Heart right ventricle (tissue), 16 donors: ENCODE measurements at regions not wholly inside any gene's neighbourhood (a gene's known extent, or its start where the extent isn't known, plus 50 kb on each side); places are given as distances from the start of the nearest gene placed in this dataset.

Experiments used
- ATAC-seq, 8 donors: fragments of 200-7000 bp; cut with Tn5 transposase; one replicate each; pipeline ENCODE4 v1.9.1; 2020; ENCODE audit warnings: mild to moderate bottlenecking in 8 of 8, moderate library complexity in 8 of 8, moderate number of reproducible peaks in 1 of 8
- DNase-seq, 2 donors: peaks; one replicate each; pipeline ENCODE4 v3.0.0-alpha.2; 2020
- H3K27ac ChIP-seq, 10 donors: fragments of 200-600 bp; sonication (generic) in 2 of 10; one replicate each; pipeline versions ENCODE4 v1.5.0 to v1.8.0; 2020 to 2022; ENCODE audit warnings: mild to moderate bottlenecking in 3 of 10
- H3K27me3 ChIP-seq, 7 donors: fragments of 200-600 bp; one replicate each; pipeline ENCODE4 v1.8.0; 2021 to 2022; ENCODE audit warnings: mild to moderate bottlenecking in 2 of 7
- H3K36me3 ChIP-seq, 9 donors: fragments of 200-600 bp; sonication (generic) in 1 of 9; one replicate each; pipeline versions ENCODE4 v1.5.0 to v1.8.0; 2020 to 2022; ENCODE audit warnings: mild to moderate bottlenecking in 2 of 9
- H3K4me1 ChIP-seq, 9 donors: fragments of 200-600 bp; sonication (generic) in 1 of 9; one replicate each; pipeline versions ENCODE4 v1.5.0 to v1.8.0; 2020 to 2022; ENCODE audit warnings: mild to moderate bottlenecking in 4 of 9
- H3K4me3 ChIP-seq, 10 donors: fragments of 200-600 bp; sonication (generic) in 2 of 10; one replicate each; pipeline versions ENCODE4 v1.5.0 to v1.8.0; 2020 to 2022; ENCODE audit warnings: mild to moderate bottlenecking in 7 of 10, moderate library complexity in 2 of 10
- H3K9me3 ChIP-seq, 11 donors: fragments of 200-600 bp in 10 of 11; sonication (generic) in 2 of 11; one replicate each; pipeline versions ENCODE4 v1.5.0 to v1.8.0; 2013 to 2022; ENCODE audit warnings: mild to moderate bottlenecking in 2 of 11, control low read depth in 1 of 11, moderate library complexity in 1 of 11
- WGBS, 2 donors: extraction: QIAGEN DNeasy Blood & Tissue Kit; methylation state at CpG; one replicate each; pipeline ENCODE4 v1.1.7; 2013; ENCODE audit warnings: inconsistent platforms in 1 of 2; 5-methylcytosine and 5-hydroxymethylcytosine counted together
- intact Hi-C, 10 donors: fragments of 100-400 bp; cut with DNase I; formaldehyde crosslinking; loops; one replicate each; pipeline versions ENCODE4 v1.11.1 to v1.14.2; 2022
- TF ChIP-seq, protein P1 (sequence below), 9 donors: fragments of 200-600 bp; sonication (generic) in 2 of 9; IDR thresholded peaks; one replicate each; pipeline versions ENCODE4 v1.5.0 to v1.8.0; 2021 to 2022; ENCODE audit warnings: antibody characterized with exemption in 9 of 9, mild to moderate bottlenecking in 5 of 9, moderate library complexity in 1 of 9
- donor health status: Arrhythmogenic right ventricular cardiomyopathy.
- donor health status: ischemic (EF 13 %, LVEDD 7.1; RV severe dilation, severe dysfunction).
- donor health status: healthy with polysubstance abuse.
- donor health status: DM: no; HTN: yes; CAD: no.
- donor health status: DM: no; HTN: no; CAD: no.
- donor health status: ischemic (EF 25% LVEDD 6.9; RV normal size, moderate dysfunction).
- donor health status: ischemic (EF 25% LVEDD 5.7; RV mildly dilated, moderate dysfunction).
- donor health status: healthy.
- donor health status: DM: yes; HTN: yes; CAD: no.
- donor health status: Ischemic cardiomyopathy.
- donor health status: ischemic (EF 35%, LVEDD 5.7; RV mildly dilated, moderate dysfunction).
- donor health status: nonischemic (EF 11% LVEDD 7.7; RV severe dilation, severe dysfunction).
- donor health status: DM: yes; HTN: yes; CAD: no.
- donor health status: PGD.
- donor health status: ischemic (EF 29% LVEDD 5.4; RV normal size, mild dysfunction).
- donor health status: nonischemic (EF 23%, LVEDD 6.1; RV moderate dilation, normal function).

DNA sequence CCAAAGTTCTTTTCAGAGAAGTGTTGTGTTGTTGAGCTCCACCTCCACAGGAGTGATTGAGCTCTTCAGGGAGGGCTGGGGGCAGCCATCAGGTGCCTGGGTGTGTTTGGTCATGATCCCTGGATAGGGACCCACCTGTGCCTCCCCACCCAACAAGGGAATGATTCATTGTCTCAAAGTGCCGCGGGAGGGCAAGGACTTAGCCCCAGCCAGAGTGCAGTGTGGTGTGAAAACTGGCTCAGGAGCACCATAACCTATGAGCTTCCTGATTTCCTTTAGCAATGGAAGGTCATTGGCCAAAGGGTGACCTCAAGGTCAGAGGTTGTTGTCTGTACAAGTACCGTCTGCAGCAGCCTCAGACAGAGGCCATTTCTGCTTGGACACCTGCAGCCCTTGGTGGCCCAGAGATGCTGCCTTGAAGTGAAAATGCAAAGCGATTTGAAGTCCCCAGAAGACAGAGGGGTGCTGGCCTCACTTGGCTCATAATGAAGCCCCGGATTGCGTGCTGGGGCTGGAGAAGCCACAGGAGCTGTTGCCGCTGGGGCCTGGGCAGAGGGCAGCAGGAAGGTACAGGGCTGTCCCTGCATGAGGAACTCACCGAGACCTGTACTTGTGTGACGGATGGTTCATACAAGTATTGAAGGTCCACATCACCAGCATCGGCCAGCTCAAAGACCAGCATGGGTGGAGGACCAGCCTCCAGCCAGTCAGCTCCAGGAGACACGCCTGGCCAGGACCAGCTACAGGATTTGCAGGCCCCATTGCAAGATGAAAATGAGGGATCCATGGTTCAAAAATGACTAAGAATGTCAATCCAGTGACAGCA is 100.6 kb upstream of the DUSP22 start:
- 86 to 88% methylated on average over 11 of the region's 11 CpGs for WGBS, 2 donors
- TF ChIP-seq, protein P1, sequence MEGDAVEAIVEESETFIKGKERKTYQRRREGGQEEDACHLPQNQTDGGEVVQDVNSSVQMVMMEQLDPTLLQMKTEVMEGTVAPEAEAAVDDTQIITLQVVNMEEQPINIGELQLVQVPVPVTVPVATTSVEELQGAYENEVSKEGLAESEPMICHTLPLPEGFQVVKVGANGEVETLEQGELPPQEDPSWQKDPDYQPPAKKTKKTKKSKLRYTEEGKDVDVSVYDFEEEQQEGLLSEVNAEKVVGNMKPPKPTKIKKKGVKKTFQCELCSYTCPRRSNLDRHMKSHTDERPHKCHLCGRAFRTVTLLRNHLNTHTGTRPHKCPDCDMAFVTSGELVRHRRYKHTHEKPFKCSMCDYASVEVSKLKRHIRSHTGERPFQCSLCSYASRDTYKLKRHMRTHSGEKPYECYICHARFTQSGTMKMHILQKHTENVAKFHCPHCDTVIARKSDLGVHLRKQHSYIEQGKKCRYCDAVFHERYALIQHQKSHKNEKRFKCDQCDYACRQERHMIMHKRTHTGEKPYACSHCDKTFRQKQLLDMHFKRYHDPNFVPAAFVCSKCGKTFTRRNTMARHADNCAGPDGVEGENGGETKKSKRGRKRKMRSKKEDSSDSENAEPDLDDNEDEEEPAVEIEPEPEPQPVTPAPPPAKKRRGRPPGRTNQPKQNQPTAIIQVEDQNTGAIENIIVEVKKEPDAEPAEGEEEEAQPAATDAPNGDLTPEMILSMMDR (IDR thresholded peaks at IDR 0.05): no peak
- ATAC-seq (no peak), DNase-seq (no peak)
- Histone ChIP-seq H3K4me1 (peaks cover 5 to 26% (median 13%) of the 10 kb centered on the region in 9 donors), H3K27ac (no peak overlapping the region), H3K27me3 (no peaks in the 10 kb centered on the region), H3K4me3 (no peak overlapping the region), H3K36me3 (no peaks in the 10 kb centered on the region), H3K9me3 (no peaks in the 10 kb centered on the region)
- intact Hi-C loops: loop anchor here in 1 of 10 donors (5.0 kb wide), 1 partner anchor 181 kb away; no protein-coding TSS in a partner anchor

DNA sequence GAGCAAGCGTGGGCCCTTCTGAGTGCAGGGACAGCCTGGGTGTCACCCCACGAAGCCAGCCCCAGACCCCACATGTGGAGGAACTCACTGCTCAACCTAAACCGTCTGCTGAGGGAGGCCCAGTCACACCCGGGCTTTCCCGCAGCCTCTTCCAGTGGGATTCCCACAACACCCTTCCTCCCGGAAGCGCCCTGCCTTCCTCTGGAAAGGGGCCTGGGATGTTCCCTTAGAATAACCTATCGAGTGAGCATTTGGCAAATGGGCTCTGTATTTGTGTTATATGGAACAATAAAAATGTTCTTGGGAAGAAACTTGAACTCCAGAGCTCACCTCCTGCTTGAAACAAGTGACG is 100.0 kb upstream of the DUSP22 start:
- H3K27me3 ChIP-seq: no peaks in the 10 kb centered on the region
- DNase-seq (no peak), ATAC-seq (no peak)
- intact Hi-C loops: loop anchor here in 1 of 10 donors (5.0 kb wide), 1 partner anchor 180 kb away; no protein-coding TSS in a partner anchor
- H3K4me1 ChIP-seq: peaks cover 5 to 26% (median 13%) of the 10 kb centered on the region in 9 donors
- TF ChIP-seq, protein P1 (IDR thresholded peaks at IDR 0.05): no peak
- WGBS, 2 donors: 66 to 82% methylated on average over 9 of the region's 9 CpGs
- H3K27ac ChIP-seq: no peak overlapping the region
- no peaks in the 10 kb centered on the region for H3K9me3 ChIP-seq
- H3K4me3 ChIP-seq: no peak overlapping the region
- H3K36me3 ChIP-seq: no peaks in the 10 kb centered on the region

DNA sequence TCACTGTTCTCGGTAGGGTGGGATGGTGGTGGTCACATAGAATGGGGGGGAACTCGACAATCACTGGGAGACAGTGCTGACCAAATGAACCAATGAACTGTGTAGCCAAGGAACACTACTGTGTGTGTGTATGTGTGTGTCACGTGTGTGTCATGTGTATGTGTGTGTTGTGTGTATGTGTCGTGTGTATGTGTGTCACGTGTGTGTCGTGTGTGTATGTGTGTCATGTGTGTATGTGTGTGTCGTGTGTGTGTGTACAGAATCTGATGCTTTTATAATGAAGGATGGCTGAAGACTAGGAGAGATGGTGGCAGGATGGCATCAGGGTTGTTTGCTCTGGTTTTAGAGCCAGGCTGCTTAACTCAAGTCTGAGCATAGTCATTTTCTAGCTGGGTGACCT is 99.1 kb upstream of the DUSP22 start:
- peaks cover 5 to 26% (median 13%) of the 10 kb centered on the region in 9 donors for H3K4me1 ChIP-seq
- ATAC-seq: no peak
- H3K27ac ChIP-seq: no peak overlapping the region
- no peaks in the 10 kb centered on the region for H3K36me3 ChIP-seq
- WGBS, 2 donors: 93 to 95% methylated on average over 7 of the region's 7 CpGs
- no peak overlapping the region for H3K4me3 ChIP-seq
- no peaks in the 10 kb centered on the region for H3K27me3 ChIP-seq
- intact Hi-C loops: loop anchor here in 1 of 10 donors (5.0 kb wide), 1 partner anchor 179 kb away; no protein-coding TSS in a partner anchor
- no peak for DNase-seq
- H3K9me3 ChIP-seq: no peaks in the 10 kb centered on the region
- TF ChIP-seq, protein P1 (IDR thresholded peaks at IDR 0.05): no peak

DNA sequence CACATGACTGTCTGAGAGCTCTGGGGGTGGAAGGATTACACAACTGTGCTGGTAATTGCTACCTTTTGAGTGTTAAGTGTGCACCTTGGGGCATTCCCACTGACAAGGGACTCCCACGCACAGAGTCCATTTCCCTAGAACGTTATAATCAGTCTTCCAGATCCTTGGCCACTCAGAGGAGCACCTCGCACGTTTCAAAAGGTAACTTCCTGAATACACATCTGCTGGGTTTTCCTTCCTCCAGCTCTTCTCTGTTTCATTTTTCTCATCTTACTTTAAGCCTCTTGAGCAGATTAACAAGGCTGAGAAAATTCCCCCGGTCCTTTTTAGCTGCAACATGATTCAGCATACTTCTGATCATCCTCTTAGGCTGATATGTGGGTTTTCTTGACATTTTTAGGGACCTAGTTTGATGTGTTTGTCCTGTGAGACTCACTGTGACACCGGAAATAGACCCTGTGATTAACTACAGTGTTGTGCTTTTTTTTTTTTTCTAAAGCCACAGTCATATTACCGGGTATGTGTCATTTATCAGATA is 98.4 kb upstream of the DUSP22 start:
- TF ChIP-seq, protein P1 (IDR thresholded peaks at IDR 0.05): no peak
- intact Hi-C loops: loop anchor here in 1 of 10 donors (5.0 kb wide), 1 partner anchor 178 kb away; no protein-coding TSS in a partner anchor
- no peaks in the 10 kb centered on the region for H3K36me3 ChIP-seq
- no peak overlapping the region for H3K4me3 ChIP-seq
- no peak for DNase-seq
- WGBS, 2 donors: 72 to 73% methylated on average over 7 of the region's 7 CpGs
- ATAC-seq: no peak
- no peaks in the 10 kb centered on the region for H3K27me3 ChIP-seq
- no peaks in the 10 kb centered on the region for H3K9me3 ChIP-seq
- H3K4me1 ChIP-seq: peaks cover 5 to 23% (median 13%) of the 10 kb centered on the region in 9 donors
- H3K27ac ChIP-seq: no peak overlapping the region
